SK-N-SH (cell line): ENCODE measurements at regions not wholly inside any gene's neighbourhood (a gene's known extent, or its start where the extent isn't known, plus 50 kb on each side); places are given as distances from the start of the nearest gene placed in this dataset.

Experiments used
- CTCF ChIA-PET: fragments of 300-600, 350-600 bp; formaldehyde crosslinking; extraction: SDS; loops from one replicate; lab custom pipeline; 2021; lab: Yijun Ruan, JAX
- POLR2A ChIA-PET: fragments of 350-600 bp; sonication (Branson Sonifier 250); formaldehyde crosslinking; extraction: SDS; loops from one replicate; lab custom pipeline; 2020; ENCODE audit warnings: antibody characterized with exemption, inconsistent platforms; lab: Yijun Ruan, JAX
- DNase-seq: peaks from one replicate; pipeline ENCODE4 v3.0.0; 2012
- H2AFZ ChIP-seq: fragments of 200-600 bp; sonication (generic); 2 replicates; pipeline ENCODE4 v1.8.1; 2016; ENCODE audit warnings: antibody characterized with exemption, mild to moderate bottlenecking, low read depth
- H3F3A ChIP-seq: fragments of 200-600 bp; sonication (generic); replicated peaks from 2 replicates; pipeline ENCODE3; 2016; ENCODE audit warnings: antibody characterized with exemption, mild to moderate bottlenecking; ENCODE audit not compliant: insufficient read depth
- H3K27ac ChIP-seq, 2 experiments: fragments of 200-500 bp in 1 of 2; fragments of 200-600 bp in 1 of 2; sonication (Bioruptor generic) in 1 of 2; sonication (generic), shearing (Covaris generic) in 1 of 2; 2 replicates each; pipeline versions ENCODE4 v1.5.1 to v1.6.1; 2014 to 2016; ENCODE audit warnings: low read depth in 2 of 2, inconsistent platforms in 1 of 2, low read length in 1 of 2, mild to moderate bottlenecking in 1 of 2, mixed read lengths in 1 of 2
- H3K27me3 ChIP-seq: fragments of 200-600 bp; sonication (generic), shearing (Covaris generic); 2 replicates; pipeline ENCODE4 v1.6.1; 2016; ENCODE audit warnings: mixed run types; ENCODE audit not compliant: insufficient read depth
- H3K36me3 ChIP-seq, 2 experiments: fragments of 200-500 bp in 1 of 2; fragments of 200-600 bp in 1 of 2; sonication (Bioruptor generic) in 1 of 2; sonication (generic) in 1 of 2; replicated peaks in 1 of 2; 2 replicates each; pipeline versions ENCODE3 to v1.5.1; 2014 to 2016; ENCODE audit warnings: low read length in 1 of 2, mild to moderate bottlenecking in 1 of 2; ENCODE audit not compliant: insufficient read depth in 2 of 2, control insufficient read depth in 1 of 2
- H3K4me1 ChIP-seq, 2 experiments: fragments of 200-500 bp in 1 of 2; fragments of 200-600 bp in 1 of 2; sonication (Bioruptor generic) in 1 of 2; sonication (generic), shearing (Covaris generic) in 1 of 2; 2 replicates each; pipeline versions ENCODE4 v1.5.1 to v1.6.1; 2014 to 2016; ENCODE audit warnings: low read depth in 1 of 2, low read length in 1 of 2, mixed run types in 1 of 2; ENCODE audit not compliant: insufficient read depth in 2 of 2, control insufficient read depth in 1 of 2
- H3K4me2 ChIP-seq: fragments of 200-600 bp; sonication (generic), shearing (Covaris generic); 2 replicates; pipeline ENCODE4 v1.6.1; 2017; ENCODE audit warnings: mixed run types
- H3K4me3 ChIP-seq, 2 experiments: fragments of 200-500 bp in 1 of 2; fragments of 200-600 bp in 1 of 2; sonication (Bioruptor generic) in 1 of 2; sonication (generic), shearing (Covaris generic) in 1 of 2; 2 replicates each; pipeline versions ENCODE4 v1.5.1 to v1.8.1; 2014 to 2016; ENCODE audit warnings: low read depth in 2 of 2, inconsistent platforms in 1 of 2, low read length in 1 of 2, mild to moderate bottlenecking in 1 of 2, mixed read lengths in 1 of 2, moderate library complexity in 1 of 2
- H3K79me2 ChIP-seq: fragments of 200-600 bp; sonication (generic); 2 replicates; pipeline ENCODE4 v1.8.1; 2017; ENCODE audit warnings: mild to moderate bottlenecking; ENCODE audit not compliant: insufficient read depth
- H3K9ac ChIP-seq: fragments of 200-600 bp; sonication (generic); 2 replicates; pipeline ENCODE4 v1.6.1; 2017; ENCODE audit warnings: mixed run types
- H3K9me2 ChIP-seq: fragments of 200-600 bp; sonication (generic); 2 replicates; pipeline ENCODE4 v1.6.1; 2017; ENCODE audit warnings: mixed run types
- H3K9me3 ChIP-seq: fragments of 200-600 bp; sonication (generic); 2 replicates; pipeline ENCODE4 v1.6.1; 2017; ENCODE audit warnings: mixed run types, mild to moderate bottlenecking, moderate library complexity
- H4K20me1 ChIP-seq: fragments of 200-600 bp; sonication (generic); 2 replicates; pipeline ENCODE4 v1.6.1; 2017; ENCODE audit warnings: mild to moderate bottlenecking, mixed run types; ENCODE audit not compliant: insufficient read depth
- ELF1 ChIP-seq: IDR thresholded peaks from 2 replicates; pipeline ENCODE4 v1.4.0; 2012
- EZH2phosphoT487 ChIP-seq: fragments of 200-600 bp; sonication (generic); IDR thresholded peaks from 2 replicates; pipeline ENCODE4 v1.6.1; 2017; ENCODE audit warnings: low read depth, mixed run types, mild to moderate bottlenecking, antibody characterized with exemption, moderate library complexity, borderline replicate concordance
- FOSL2 ChIP-seq: IDR thresholded peaks from 2 replicates; pipeline ENCODE4 v1.4.0; 2012; ENCODE audit warnings: low read depth, mild to moderate bottlenecking, moderate library complexity, borderline replicate concordance
- FOXJ3 ChIP-seq: sonication (generic); formaldehyde crosslinking; IDR thresholded peaks from 2 replicates; pipeline ENCODE4 v1.5.1; 2020; ENCODE audit warnings: mild to moderate bottlenecking, missing genetic modification reagents
- GABPA ChIP-seq: IDR thresholded peaks from 2 replicates; pipeline ENCODE4 v1.4.0; 2012; ENCODE audit warnings: low read depth, mild to moderate bottlenecking
- MEF2A ChIP-seq: IDR thresholded peaks from 2 replicates; pipeline ENCODE4 v1.4.0; 2012; ENCODE audit warnings: low read depth, borderline replicate concordance
- RAD21 ChIP-seq: IDR thresholded peaks from 2 replicates; pipeline ENCODE4 v1.6.1; 2012; ENCODE audit warnings: mild to moderate bottlenecking, low read length
- RXRA ChIP-seq: IDR thresholded peaks from 2 replicates; pipeline ENCODE4 v1.4.0; 2012; ENCODE audit warnings: low read depth, mild to moderate bottlenecking, borderline replicate concordance
- SIN3A ChIP-seq: IDR thresholded peaks from 2 replicates; pipeline ENCODE4 v1.6.1; 2012; ENCODE audit warnings: low read depth, mild to moderate bottlenecking, low read length, moderate library complexity, borderline replicate concordance
- TAF1 ChIP-seq: IDR thresholded peaks from 2 replicates; pipeline ENCODE4 v1.6.1; 2012; ENCODE audit warnings: low read depth, mild to moderate bottlenecking, low read length, moderate library complexity, borderline replicate concordance
- WGBS: methylation state at CpG from one replicate; pipeline ENCODE4 v1.1.6; 2017; ENCODE audit warnings: low lambda C conversion rate; 5-methylcytosine and 5-hydroxymethylcytosine counted together
- TF ChIP-seq, protein P1 (sequence below): IDR thresholded peaks from 2 replicates; pipeline ENCODE4 v1.6.1; 2012; ENCODE audit warnings: mild to moderate bottlenecking, low read depth, low read length, moderate library complexity
- TF ChIP-seq, protein P2 (sequence below): IDR thresholded peaks from 2 replicates; pipeline ENCODE4 v1.4.0; 2012; ENCODE audit warnings: low read depth
- TF ChIP-seq, protein P3 (sequence below): IDR thresholded peaks from 2 replicates; pipeline ENCODE4 v1.4.0; 2012; ENCODE audit warnings: low read depth, borderline replicate concordance

DNA sequence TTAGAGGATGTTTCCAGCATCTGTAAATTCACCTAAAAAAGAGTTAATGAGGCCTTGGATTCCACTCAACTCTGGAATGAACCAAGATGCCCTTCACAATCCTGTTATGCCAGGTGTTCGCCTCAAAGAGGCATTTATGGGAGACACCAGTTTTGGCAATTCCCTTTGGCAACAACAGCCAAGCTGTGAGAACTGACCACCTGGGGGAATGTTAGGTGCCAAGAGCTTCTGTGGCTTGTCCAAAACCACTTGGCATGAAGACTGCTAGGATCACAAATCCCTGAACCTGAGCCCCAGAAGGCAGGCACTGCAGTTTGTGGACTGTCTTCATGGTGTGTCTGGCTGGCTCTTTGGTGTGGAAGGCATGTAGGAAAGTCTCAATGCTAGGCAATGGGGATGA, 164.4 kb upstream of the BDNF start (continued):
- TF ChIP-seq, protein P1, sequence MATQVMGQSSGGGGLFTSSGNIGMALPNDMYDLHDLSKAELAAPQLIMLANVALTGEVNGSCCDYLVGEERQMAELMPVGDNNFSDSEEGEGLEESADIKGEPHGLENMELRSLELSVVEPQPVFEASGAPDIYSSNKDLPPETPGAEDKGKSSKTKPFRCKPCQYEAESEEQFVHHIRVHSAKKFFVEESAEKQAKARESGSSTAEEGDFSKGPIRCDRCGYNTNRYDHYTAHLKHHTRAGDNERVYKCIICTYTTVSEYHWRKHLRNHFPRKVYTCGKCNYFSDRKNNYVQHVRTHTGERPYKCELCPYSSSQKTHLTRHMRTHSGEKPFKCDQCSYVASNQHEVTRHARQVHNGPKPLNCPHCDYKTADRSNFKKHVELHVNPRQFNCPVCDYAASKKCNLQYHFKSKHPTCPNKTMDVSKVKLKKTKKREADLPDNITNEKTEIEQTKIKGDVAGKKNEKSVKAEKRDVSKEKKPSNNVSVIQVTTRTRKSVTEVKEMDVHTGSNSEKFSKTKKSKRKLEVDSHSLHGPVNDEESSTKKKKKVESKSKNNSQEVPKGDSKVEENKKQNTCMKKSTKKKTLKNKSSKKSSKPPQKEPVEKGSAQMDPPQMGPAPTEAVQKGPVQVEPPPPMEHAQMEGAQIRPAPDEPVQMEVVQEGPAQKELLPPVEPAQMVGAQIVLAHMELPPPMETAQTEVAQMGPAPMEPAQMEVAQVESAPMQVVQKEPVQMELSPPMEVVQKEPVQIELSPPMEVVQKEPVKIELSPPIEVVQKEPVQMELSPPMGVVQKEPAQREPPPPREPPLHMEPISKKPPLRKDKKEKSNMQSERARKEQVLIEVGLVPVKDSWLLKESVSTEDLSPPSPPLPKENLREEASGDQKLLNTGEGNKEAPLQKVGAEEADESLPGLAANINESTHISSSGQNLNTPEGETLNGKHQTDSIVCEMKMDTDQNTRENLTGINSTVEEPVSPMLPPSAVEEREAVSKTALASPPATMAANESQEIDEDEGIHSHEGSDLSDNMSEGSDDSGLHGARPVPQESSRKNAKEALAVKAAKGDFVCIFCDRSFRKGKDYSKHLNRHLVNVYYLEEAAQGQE = no peak
- no peak for TF ChIP-seq FOSL2
- TF ChIP-seq, all 33 proteins: peak for 0

DNA sequence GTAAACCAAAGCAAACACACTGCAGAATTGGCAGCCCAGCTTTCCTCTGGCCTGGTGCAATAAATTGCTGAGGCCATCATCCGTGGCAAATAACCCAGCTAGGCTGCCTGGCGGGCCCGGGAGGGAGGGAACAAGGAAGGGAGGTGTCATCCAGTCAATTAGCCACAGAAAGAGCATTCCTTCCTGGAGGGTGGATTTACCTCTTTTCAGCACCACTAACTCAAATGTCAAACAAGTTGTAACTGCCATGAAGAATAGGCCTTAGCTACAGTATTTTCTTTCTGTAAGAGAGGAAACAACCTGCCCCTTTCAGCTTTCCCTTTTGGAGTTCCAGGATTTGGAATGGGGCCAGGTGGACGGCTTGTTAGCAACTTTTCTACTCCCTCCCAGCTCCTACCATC, 163.8 kb upstream of the BDNF start:
- peaks cover 5% of the 10 kb centered on the region for H3F3A ChIP-seq
- H2AFZ ChIP-seq = no peak overlapping the region
- no peak overlapping the region for H3K27ac ChIP-seq
- ChIA-PET CTCF (interaction anchor here (1.0 kb wide), 1 partner anchor 10 kb away, joined by 3 read pairs; no protein-coding TSS in a partner anchor), POLR2A (no interaction called here)
- H3K9ac ChIP-seq = no peak overlapping the region
- no peaks in the 10 kb centered on the region; a peak in 1 of 4 replicates for H3K4me1 ChIP-seq
- no peaks in the 10 kb centered on the region for H3K79me2 ChIP-seq
- no peaks in the 10 kb centered on the region for H4K20me1 ChIP-seq
- H3K27me3 ChIP-seq = no peaks in the 10 kb centered on the region
- H3K36me3 ChIP-seq = no peaks in the 10 kb centered on the region
- no peak overlapping the region for H3K4me2 ChIP-seq
- WGBS = 56% methylated on average over 4 of the region's 4 CpGs
- H3K9me3 ChIP-seq = no peaks in the 10 kb centered on the region
- TF ChIP-seq FOSL2 (no peak), TAF1 (no peak), MEF2A (no peak), EZH2phosphoT487 (no peak), GABPA (no peak), SIN3A (no peak), RXRA (no peak), ELF1 (no peak), FOXJ3 (no peak), RAD21 (no peak)
- TF ChIP-seq, protein P2, sequence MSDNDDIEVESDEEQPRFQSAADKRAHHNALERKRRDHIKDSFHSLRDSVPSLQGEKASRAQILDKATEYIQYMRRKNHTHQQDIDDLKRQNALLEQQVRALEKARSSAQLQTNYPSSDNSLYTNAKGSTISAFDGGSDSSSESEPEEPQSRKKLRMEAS = no peak
- TF ChIP-seq, protein P3, sequence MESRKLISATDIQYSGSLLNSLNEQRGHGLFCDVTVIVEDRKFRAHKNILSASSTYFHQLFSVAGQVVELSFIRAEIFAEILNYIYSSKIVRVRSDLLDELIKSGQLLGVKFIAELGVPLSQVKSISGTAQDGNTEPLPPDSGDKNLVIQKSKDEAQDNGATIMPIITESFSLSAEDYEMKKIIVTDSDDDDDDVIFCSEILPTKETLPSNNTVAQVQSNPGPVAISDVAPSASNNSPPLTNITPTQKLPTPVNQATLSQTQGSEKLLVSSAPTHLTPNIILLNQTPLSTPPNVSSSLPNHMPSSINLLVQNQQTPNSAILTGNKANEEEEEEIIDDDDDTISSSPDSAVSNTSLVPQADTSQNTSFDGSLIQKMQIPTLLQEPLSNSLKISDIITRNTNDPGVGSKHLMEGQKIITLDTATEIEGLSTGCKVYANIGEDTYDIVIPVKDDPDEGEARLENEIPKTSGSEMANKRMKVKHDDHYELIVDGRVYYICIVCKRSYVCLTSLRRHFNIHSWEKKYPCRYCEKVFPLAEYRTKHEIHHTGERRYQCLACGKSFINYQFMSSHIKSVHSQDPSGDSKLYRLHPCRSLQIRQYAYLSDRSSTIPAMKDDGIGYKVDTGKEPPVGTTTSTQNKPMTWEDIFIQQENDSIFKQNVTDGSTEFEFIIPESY = no peak
- no peaks in the 10 kb centered on the region for H3K9me2 ChIP-seq
- H3K4me3 ChIP-seq = no peak overlapping the region
- DNase-seq = no peak
